Thyroid gland (tissue), 4 donors: ENCODE measurements at regions not wholly inside any gene's neighbourhood (a gene's known extent, or its start where the extent isn't known, plus 50 kb on each side); places are given as distances from the start of the nearest gene placed in this dataset.

Source experiments
- CTCF ChIP-seq, 6 experiments: fragments of 200-600 bp in 3 of 6; fragments of 450-650 bp in 3 of 6; sonication (generic) in 3 of 6; IDR thresholded peaks; one replicate each; pipeline ENCODE4 v1.5.1; 2016 to 2019; ENCODE audit warnings: antibody characterized with exemption in 6 of 6, mild to moderate bottlenecking in 2 of 6, inconsistent platforms in 1 of 6, moderate library complexity in 1 of 6
- POLR2A ChIP-seq, 2 donors: fragments of 450-650 bp; IDR thresholded peaks; one replicate each; pipeline ENCODE4 v1.6.1; 2017; ENCODE audit warnings: antibody characterized with exemption in 2 of 2, mild to moderate bottlenecking in 2 of 2, moderate library complexity in 1 of 2

GRCh38 chr15:93820566-93820965 is 410.8 kb upstream of the MCTP2 start:
- TF ChIP-seq CTCF (IDR thresholded peaks at IDR 0.05) (no peak), POLR2A (IDR thresholded peaks at IDR 0.05) (no peak)
